Ishikawa (cell line): ENCODE measurements at regions not wholly inside any gene's neighbourhood (a gene's known extent, or its start where the extent isn't known, plus 50 kb on each side); places are given as distances from the start of the nearest gene placed in this dataset.

Experiments used
- CREB1 ChIP-seq: IDR thresholded peaks from 2 replicates; pipeline ENCODE4 v1.6.1; 2012; ENCODE audit warnings: low read depth
- EP300 ChIP-seq: IDR thresholded peaks from 2 replicates; pipeline ENCODE4 v1.6.1; 2012; ENCODE audit warnings: borderline replicate concordance
- NFIC ChIP-seq: IDR thresholded peaks from 2 replicates; pipeline ENCODE4 v1.6.1; 2012
- REST ChIP-seq: IDR thresholded peaks from 2 replicates; pipeline ENCODE4 v1.6.1; 2012; ENCODE audit warnings: low read depth, mild to moderate bottlenecking
- YY1 ChIP-seq: IDR thresholded peaks from 2 replicates; pipeline ENCODE4 v1.6.1; 2012; ENCODE audit warnings: low read depth

GRCh38 chr4:130071746-130072145, 975.8 kb downstream of the C4orf33 start:
- TF ChIP-seq NFIC (no peak), YY1 (no peak), CREB1 (no peak), EP300 (no peak), REST (no peak)
